Colonic mucosa (tissue), 4 donors: ENCODE measurements at regions not wholly inside any gene's neighbourhood (a gene's known extent, or its start where the extent isn't known, plus 50 kb on each side); places are given as distances from the start of the nearest gene placed in this dataset.

Experiments used
- DNase-seq: peaks from one replicate; pipeline ENCODE4 v3.0.0-alpha.2; 2020
- H3K27ac ChIP-seq: fragments of 200-600 bp; one replicate; pipeline ENCODE4 v1.8.0; 2021
- H3K27me3 ChIP-seq: fragments of 200-600 bp; one replicate; pipeline ENCODE4 v1.8.0; 2021
- H3K36me3 ChIP-seq: fragments of 200-600 bp; one replicate; pipeline ENCODE4 v1.8.0; 2021
- H3K4me1 ChIP-seq: fragments of 200-600 bp; one replicate; pipeline ENCODE4 v1.8.0; 2021; ENCODE audit warnings: mild to moderate bottlenecking
- H3K4me3 ChIP-seq: fragments of 200-600 bp; one replicate; pipeline ENCODE4 v1.8.0; 2021
- H3K9ac ChIP-seq, 2 donors: one replicate each; pipeline ENCODE4 v1.7.0; 2013; ENCODE audit warnings: control low read depth in 2 of 2, low read depth in 2 of 2, low read length in 2 of 2
- H3K9me3 ChIP-seq: fragments of 200-600 bp; one replicate; pipeline ENCODE4 v1.8.0; 2021
- intact Hi-C: fragments of 100-400 bp; cut with DNase I; formaldehyde crosslinking; loops from one replicate; pipeline ENCODE4 v1.14.1; 2022
- TF ChIP-seq, protein P1 (sequence below): fragments of 200-600 bp; IDR thresholded peaks from one replicate; pipeline ENCODE4 v1.8.0; 2022; ENCODE audit warnings: antibody characterized with exemption, mild to moderate bottlenecking
- donor health status: healthy.
- donor health status: DM: no; HTN: no; CAD: no.
- donor health status: DM: no; HTN: no; CAD: no.

DNA sequence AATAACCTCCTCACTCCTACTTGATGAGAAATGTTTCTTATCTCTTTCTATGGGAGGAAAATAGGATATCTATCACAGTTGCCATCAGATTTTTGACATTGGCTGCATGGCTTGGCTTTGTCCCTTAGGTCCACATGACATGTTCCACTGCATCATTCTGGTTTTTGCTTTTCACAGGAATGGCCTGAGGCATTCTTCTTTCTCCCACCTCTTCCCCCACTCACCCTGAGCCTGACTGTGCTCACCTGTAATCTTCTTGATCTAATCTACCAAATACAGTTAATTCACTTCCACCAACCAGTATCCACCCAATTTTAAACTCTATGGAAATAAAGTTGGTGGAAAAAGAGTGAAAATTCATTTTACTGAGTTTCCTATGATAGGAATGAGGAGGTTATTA is 763.5 kb upstream of the CELF4 start:
- intact Hi-C loops = no loop called here
- Histone ChIP-seq H3K9ac (no peak overlapping the region), H3K9me3 (no peaks in the 10 kb centered on the region), H3K4me3 (no peak overlapping the region), H3K27me3 (no peaks in the 10 kb centered on the region), H3K36me3 (no peaks in the 10 kb centered on the region), H3K4me1 (no peaks in the 10 kb centered on the region), H3K27ac (no peak overlapping the region)
- no peak for DNase-seq
- TF ChIP-seq, protein P1, sequence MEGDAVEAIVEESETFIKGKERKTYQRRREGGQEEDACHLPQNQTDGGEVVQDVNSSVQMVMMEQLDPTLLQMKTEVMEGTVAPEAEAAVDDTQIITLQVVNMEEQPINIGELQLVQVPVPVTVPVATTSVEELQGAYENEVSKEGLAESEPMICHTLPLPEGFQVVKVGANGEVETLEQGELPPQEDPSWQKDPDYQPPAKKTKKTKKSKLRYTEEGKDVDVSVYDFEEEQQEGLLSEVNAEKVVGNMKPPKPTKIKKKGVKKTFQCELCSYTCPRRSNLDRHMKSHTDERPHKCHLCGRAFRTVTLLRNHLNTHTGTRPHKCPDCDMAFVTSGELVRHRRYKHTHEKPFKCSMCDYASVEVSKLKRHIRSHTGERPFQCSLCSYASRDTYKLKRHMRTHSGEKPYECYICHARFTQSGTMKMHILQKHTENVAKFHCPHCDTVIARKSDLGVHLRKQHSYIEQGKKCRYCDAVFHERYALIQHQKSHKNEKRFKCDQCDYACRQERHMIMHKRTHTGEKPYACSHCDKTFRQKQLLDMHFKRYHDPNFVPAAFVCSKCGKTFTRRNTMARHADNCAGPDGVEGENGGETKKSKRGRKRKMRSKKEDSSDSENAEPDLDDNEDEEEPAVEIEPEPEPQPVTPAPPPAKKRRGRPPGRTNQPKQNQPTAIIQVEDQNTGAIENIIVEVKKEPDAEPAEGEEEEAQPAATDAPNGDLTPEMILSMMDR = no peak

DNA sequence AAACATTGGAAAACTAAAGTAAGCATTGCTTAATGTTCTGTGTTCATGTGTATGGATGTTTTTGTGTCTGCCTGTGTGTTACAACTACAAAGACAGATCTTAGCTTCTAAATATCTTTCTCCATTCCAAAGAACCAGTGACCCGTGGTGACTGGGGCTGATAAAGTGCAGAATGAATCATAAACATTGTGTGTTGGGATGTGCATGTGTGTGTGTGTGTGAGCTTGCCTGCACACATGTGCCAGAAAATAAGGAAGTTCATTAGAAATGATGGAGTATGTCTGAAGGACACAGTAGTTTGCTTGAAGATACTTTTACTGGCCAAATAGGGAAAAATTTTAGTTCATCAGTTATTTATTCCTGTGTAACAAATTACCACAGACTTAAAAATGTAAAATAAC is 756.6 kb upstream of the CELF4 start:
- intact Hi-C loops = no loop called here
- Histone ChIP-seq H3K27ac (no peak overlapping the region), H3K4me1 (no peaks in the 10 kb centered on the region), H3K9me3 (peaks cover 3% of the 10 kb centered on the region), H3K4me3 (no peak overlapping the region), H3K27me3 (no peaks in the 10 kb centered on the region), H3K9ac (no peak overlapping the region), H3K36me3 (no peaks in the 10 kb centered on the region)
- DNase-seq = no peak
- TF ChIP-seq, protein P1 = no peak

DNA sequence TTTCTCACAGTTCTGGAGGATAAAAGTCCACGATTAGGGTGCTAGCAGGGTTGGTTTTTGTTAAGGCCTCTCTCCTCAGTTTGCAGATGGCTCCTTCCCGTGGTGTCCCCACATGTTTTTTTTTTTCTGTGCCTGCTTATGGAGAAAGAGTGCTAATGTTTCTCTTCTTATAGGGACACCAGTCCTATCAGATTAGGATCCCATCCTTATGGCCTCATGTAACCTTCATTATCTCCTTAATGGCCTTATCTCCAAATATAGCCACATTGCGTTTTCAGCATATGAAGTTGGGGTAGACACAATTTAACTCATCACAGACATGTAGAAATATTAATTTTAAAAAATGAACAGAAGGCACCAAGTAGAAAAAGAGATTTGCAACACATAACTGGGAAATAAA is 755.7 kb upstream of the CELF4 start:
- Histone ChIP-seq H3K4me1 (no peaks in the 10 kb centered on the region), H3K9me3 (peaks cover 3% of the 10 kb centered on the region), H3K9ac (no peak overlapping the region), H3K27me3 (no peaks in the 10 kb centered on the region), H3K27ac (no peak overlapping the region), H3K4me3 (no peak overlapping the region), H3K36me3 (no peaks in the 10 kb centered on the region)
- TF ChIP-seq, protein P1 = no peak
- intact Hi-C loops = no loop called here
- DNase-seq = no peak

DNA sequence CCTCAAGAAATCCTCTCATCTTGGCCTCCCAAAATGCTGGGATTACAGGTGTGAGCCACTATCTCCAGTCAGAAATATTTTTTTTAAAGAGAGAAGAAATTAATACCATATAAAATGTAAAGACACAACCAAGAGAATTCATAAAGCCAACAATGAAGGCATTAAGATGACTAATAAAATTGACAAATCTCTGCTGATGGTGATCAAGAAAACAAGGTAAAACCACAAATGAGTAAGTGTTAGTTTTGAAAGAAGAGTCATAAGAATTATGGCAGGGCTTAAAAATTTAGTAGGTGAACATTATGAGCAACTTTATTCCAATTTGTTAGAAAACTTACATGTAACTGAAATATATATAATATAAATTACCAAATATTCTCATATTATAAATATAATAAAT is 752.8 kb upstream of the CELF4 start:
- DNase-seq = no peak
- intact Hi-C loops = no loop called here
- TF ChIP-seq, protein P1 = no peak
- Histone ChIP-seq H3K4me3 (no peak overlapping the region), H3K36me3 (no peaks in the 10 kb centered on the region), H3K4me1 (no peaks in the 10 kb centered on the region), H3K27ac (no peak overlapping the region), H3K27me3 (no peaks in the 10 kb centered on the region), H3K9ac (no peak overlapping the region), H3K9me3 (peaks cover 3% of the 10 kb centered on the region)

DNA sequence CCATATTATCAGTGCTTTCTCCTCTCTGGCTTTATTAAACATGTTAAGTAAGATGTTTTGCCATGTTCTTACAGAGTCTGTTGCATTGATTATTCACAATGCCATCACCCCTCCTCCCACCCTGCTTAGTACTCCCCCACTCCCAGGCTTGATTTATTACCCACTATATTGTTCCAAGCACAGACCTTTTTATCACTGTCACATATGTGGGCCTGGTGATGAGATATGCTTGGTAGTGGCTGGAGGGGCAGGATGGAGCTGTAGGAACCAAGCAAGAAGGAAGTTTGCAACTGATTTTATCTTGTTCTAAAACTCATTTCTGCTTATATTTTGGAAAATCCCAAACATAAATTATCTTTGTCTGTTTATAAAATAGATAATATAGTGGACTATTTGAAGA is 748.2 kb upstream of the CELF4 start:
- Histone ChIP-seq H3K9me3 (no peaks in the 10 kb centered on the region), H3K27me3 (no peaks in the 10 kb centered on the region), H3K27ac (no peak overlapping the region), H3K4me3 (no peak overlapping the region), H3K9ac (no peak overlapping the region), H3K36me3 (no peaks in the 10 kb centered on the region), H3K4me1 (no peaks in the 10 kb centered on the region)
- TF ChIP-seq, protein P1 = no peak
- DNase-seq = no peak
- intact Hi-C loops = no loop called here

GRCh38 chr18:38312532-38312931 is 746.9 kb upstream of the CELF4 start:
- Histone ChIP-seq H3K4me3 (no peak overlapping the region), H3K36me3 (no peaks in the 10 kb centered on the region), H3K4me1 (no peaks in the 10 kb centered on the region), H3K9me3 (no peaks in the 10 kb centered on the region), H3K27ac (no peak overlapping the region), H3K9ac (no peak overlapping the region), H3K27me3 (no peaks in the 10 kb centered on the region)
- no peak for DNase-seq
- TF ChIP-seq, protein P1 = no peak
- intact Hi-C loops = no loop called here
